ENCODE measurements at regions not wholly inside any gene's neighbourhood (a gene's known extent, or its start where the extent isn't known, plus 50 kb on each side); places are given as distances from the start of the nearest gene placed in this dataset.
A peak's percentile ranks its signal among the peaks of the same experiment; 100 is the strongest.

DNA sequence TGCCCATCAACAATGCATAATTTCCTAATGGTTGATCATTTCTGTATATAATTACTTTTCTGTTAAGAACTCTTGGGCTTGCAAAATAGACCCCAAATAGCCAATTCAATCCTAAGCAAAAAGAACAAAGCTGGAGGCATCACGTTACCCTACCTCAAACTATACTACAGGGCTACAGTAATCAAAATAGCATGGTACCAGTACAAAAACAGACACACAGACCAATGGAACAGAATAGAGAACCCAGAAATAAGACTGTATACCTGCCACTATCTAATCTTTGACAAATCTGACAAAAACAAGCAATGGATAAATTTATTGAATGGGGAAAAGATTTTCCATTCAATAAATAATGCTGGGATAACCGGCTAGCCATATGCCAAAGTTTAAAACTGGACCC is 78.8 kb downstream of the NR4A2 start:
- Histone ChIP-seq H3K4ac (ENCODE audit: low read depth, low read length) (no peak overlapping the region), H2BK15ac (ENCODE audit: low read depth, low read length) (no peak overlapping the region), H3K79me2 (ENCODE audit: insufficient read depth, low read length) (no peaks in the 10 kb centered on the region; the same call in 1 of the 2 replicates), H2BK12ac (ENCODE audit: insufficient read length, low read depth, low read length) (no peak overlapping the region), H3K9me3 (ENCODE audit: control insufficient read depth, low read depth, low read length) (peaks cover 4% of the 10 kb centered on the region), H3K18ac (ENCODE audit: insufficient read length, low read depth, low read length) (no peak overlapping the region), H4K5ac (ENCODE audit: insufficient read length, low read depth, low read length) (no peak overlapping the region), H2BK120ac (ENCODE audit: low read depth, low read length, poor library complexity, severe bottlenecking) (no peak overlapping the region), H3K27ac (ENCODE audit: insufficient read length, low read depth, low read length) (no peak overlapping the region), H2AK5ac (ENCODE audit: insufficient read length, low read length) (no peak overlapping the region), H3K23ac (ENCODE audit: insufficient read length, low read depth, low read length) (no peak overlapping the region), H3K27me3 (ENCODE audit: insufficient read depth, low read length) (no peaks in the 10 kb centered on the region), H3K4me2 (ENCODE audit: insufficient read depth, insufficient read length, low read length) (peak overlapping the region; percentile 48), H2BK5ac (ENCODE audit: insufficient read length, low read length) (no peak overlapping the region), H2BK20ac (ENCODE audit: low read depth, low read length, poor library complexity, severe bottlenecking) (no peak overlapping the region), H2AFZ (ENCODE audit: low read length) (no peak overlapping the region), H4K8ac (replicated peaks; ENCODE audit: insufficient read length, low read depth, low read length) (no peak overlapping the region), H3K56ac (ENCODE audit: insufficient read length, low read depth, low read length) (no peak overlapping the region), H3K23me2 (ENCODE audit: insufficient read length, low read depth, low read length, poor library complexity, severe bottlenecking) (no peaks in the 10 kb centered on the region), H3K14ac (ENCODE audit: insufficient read depth, low read length) (no peak overlapping the region), H3K4me1 (ENCODE audit: insufficient read depth, low read length) (no peaks in the 10 kb centered on the region), H3K9ac (ENCODE audit: extremely low read depth, insufficient read length, low read length) (peak overlapping the region; percentile 65), H3K79me1 (ENCODE audit: insufficient read depth, low read depth, low read length, poor library complexity, severe bottlenecking) (peaks cover 3% of the 10 kb centered on the region), H4K91ac (ENCODE audit: insufficient read length, low read depth, low read length) (no peak overlapping the region), H4K20me1 (ENCODE audit: control insufficient read depth, insufficient read depth, insufficient read length) (no peaks in the 10 kb centered on the region), H3T11ph (ENCODE audit: low read length) (no peak overlapping the region)
- peak overlapping the region; percentile 87 to 97; a peak in 4 of 5 replicates for H3K4me3 Mint-ChIP-seq
- no peak for DNase-seq
- peak overlapping the region in 2 of 3 experiments; percentile 94 to 100; a peak in 4 of 7 replicates for H3K27ac Mint-ChIP-seq
- no peaks in the 10 kb centered on the region for H3K27me3 Mint-ChIP-seq (ENCODE audit: low read depth)
- WGBS (ENCODE audit: extremely low coverage, insufficient read length, low lambda C conversion rate): no CpG with 5 or more reads among the region's 2 CpGs
- peaks cover 7 to 26% (median 16%) of the 10 kb centered on the region in 3 experiments for H3K36me3 Mint-ChIP-seq (ENCODE audit: insufficient read depth in 1 of 3, low read depth in 3 of 3)
- TF ChIP-seq CTCF (conservative IDR thresholded peaks at IDR 0.05): no peak
- peaks cover 14 to 16% of the 10 kb centered on the region in 2 experiments; a peak in 4 of 5 replicates for H3K9me3 Mint-ChIP-seq
- H3K4me1 Mint-ChIP-seq: peaks cover 7 to 14% of the 10 kb centered on the region in 2 experiments

Data from H9 (cell line).